ENCODE measurements at regions not wholly inside any gene's neighbourhood (a gene's known extent, or its start where the extent isn't known, plus 50 kb on each side); places are given as distances from the start of the nearest gene placed in this dataset.

DNA sequence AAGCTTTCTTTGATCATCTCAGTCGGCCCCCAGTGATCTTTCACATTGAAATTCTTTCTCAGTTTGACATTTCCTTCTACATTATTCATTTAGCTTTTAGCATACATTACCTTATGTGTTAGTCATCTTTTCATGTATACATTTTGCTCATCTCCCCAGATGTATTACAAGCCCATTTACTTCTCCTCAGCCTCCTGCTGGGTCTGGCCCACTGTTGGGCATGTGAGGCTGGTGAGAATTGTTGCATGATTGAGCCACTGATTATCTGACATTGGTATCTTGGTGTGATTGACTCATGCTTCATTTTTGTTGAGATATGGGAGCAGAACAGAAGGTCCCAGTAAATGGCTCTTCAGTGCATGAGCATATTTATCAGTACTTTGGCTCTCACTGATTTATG is 300.1 kb upstream of the DDX18 start:
- TF ChIP-seq GTF2F1 (IDR thresholded peaks at IDR 0.05; ENCODE audit: borderline replicate concordance, low read depth, low read length) (no peak), CBX8 (IDR thresholded peaks at IDR 0.05; ENCODE audit: borderline replicate concordance, low read depth, low read length) (no peak), CTCF (IDR thresholded peaks at IDR 0.05; ENCODE audit: control extremely low read depth in 1 of 3, insufficient read depth in 1 of 3, low read depth in 1 of 3, low read length in 3 of 3) (no peak), CHD2 (IDR thresholded peaks at IDR 0.05; ENCODE audit: low read length) (no peak), POLR2A (IDR thresholded peaks at IDR 0.05; ENCODE audit: control extremely low read depth in 1 of 2, low read depth in 2 of 2, low read length in 2 of 2) (no peak), SP2 (IDR thresholded peaks at IDR 0.05; ENCODE audit: low read length) (no peak), EZH2 (IDR thresholded peaks at IDR 0.05; ENCODE audit: low read depth, low read length, severe bottlenecking) (no peak), SIRT6 (IDR thresholded peaks at IDR 0.05; ENCODE audit: low read length) (no peak)
